Progenitor cell of endocrine pancreas (in vitro differentiated cells): ENCODE measurements at regions not wholly inside any gene's neighbourhood (a gene's known extent, or its start where the extent isn't known, plus 50 kb on each side); places are given as distances from the start of the nearest gene placed in this dataset.

Experiments
- DNase-seq: peaks from one replicate; pipeline ENCODE4 v3.0.0; 2021; ENCODE audit warnings: low spot score; ENCODE audit not compliant: unreplicated experiment
- H3K27ac Mint-ChIP-seq: 2 replicates; pipeline ENCODE4 v1.8.0; 2021; ENCODE audit warnings: mild to moderate bottlenecking, moderate library complexity, mixed read lengths
- H3K27me3 Mint-ChIP-seq: 2 replicates; pipeline ENCODE4 v1.8.0; 2021; ENCODE audit warnings: mixed read lengths
- H3K36me3 Mint-ChIP-seq: 2 replicates; pipeline ENCODE4 v1.8.0; 2022; ENCODE audit warnings: mixed read lengths; ENCODE audit not compliant: insufficient read depth
- H3K4me1 Mint-ChIP-seq: 2 replicates; pipeline ENCODE4 v1.8.0; 2021; ENCODE audit warnings: low read depth, mixed read lengths
- H3K4me3 Mint-ChIP-seq: 2 replicates; pipeline ENCODE4 v1.8.0; 2021; ENCODE audit warnings: low read depth, mild to moderate bottlenecking, moderate library complexity, mixed read lengths
- H3K9me3 Mint-ChIP-seq: 2 replicates; pipeline ENCODE4 v1.8.0; 2021; ENCODE audit warnings: low read depth, mixed read lengths
- TF ChIP-seq, protein P1 (sequence below): fragments of 200-600 bp; sonication (generic); IDR thresholded peaks from one replicate; pipeline ENCODE4 v1.5.0; 2021; ENCODE audit warnings: antibody characterized with exemption, mild to moderate bottlenecking; ENCODE audit not compliant: unreplicated experiment

GRCh38 chr6:163671791-163672190 is 257.3 kb downstream of the QKI start:
- TF ChIP-seq, protein P1, sequence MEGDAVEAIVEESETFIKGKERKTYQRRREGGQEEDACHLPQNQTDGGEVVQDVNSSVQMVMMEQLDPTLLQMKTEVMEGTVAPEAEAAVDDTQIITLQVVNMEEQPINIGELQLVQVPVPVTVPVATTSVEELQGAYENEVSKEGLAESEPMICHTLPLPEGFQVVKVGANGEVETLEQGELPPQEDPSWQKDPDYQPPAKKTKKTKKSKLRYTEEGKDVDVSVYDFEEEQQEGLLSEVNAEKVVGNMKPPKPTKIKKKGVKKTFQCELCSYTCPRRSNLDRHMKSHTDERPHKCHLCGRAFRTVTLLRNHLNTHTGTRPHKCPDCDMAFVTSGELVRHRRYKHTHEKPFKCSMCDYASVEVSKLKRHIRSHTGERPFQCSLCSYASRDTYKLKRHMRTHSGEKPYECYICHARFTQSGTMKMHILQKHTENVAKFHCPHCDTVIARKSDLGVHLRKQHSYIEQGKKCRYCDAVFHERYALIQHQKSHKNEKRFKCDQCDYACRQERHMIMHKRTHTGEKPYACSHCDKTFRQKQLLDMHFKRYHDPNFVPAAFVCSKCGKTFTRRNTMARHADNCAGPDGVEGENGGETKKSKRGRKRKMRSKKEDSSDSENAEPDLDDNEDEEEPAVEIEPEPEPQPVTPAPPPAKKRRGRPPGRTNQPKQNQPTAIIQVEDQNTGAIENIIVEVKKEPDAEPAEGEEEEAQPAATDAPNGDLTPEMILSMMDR: no peak
- H3K36me3 Mint-ChIP-seq: peaks cover 2% of the 10 kb centered on the region
- peaks cover 4% of the 10 kb centered on the region for H3K9me3 Mint-ChIP-seq

GRCh38 chr6:163671355-163671754 is 256.8 kb downstream of the QKI start:
- peaks cover 4% of the 10 kb centered on the region for H3K9me3 Mint-ChIP-seq
- H3K27me3 Mint-ChIP-seq: peaks cover 12% of the 10 kb centered on the region
- H3K27ac Mint-ChIP-seq: no peak overlapping the region
- H3K4me3 Mint-ChIP-seq: no peak overlapping the region
- H3K36me3 Mint-ChIP-seq: peaks cover 2% of the 10 kb centered on the region
- TF ChIP-seq, protein P1: no peak
- no peaks in the 10 kb centered on the region for H3K4me1 Mint-ChIP-seq
- DNase-seq: no peak

More at GRCh38 chr6:163671791-163672190, 257.3 kb downstream of the QKI start:
- H3K4me3 Mint-ChIP-seq: no peak overlapping the region
- H3K4me1 Mint-ChIP-seq: no peaks in the 10 kb centered on the region
- DNase-seq: no peak
- H3K27me3 Mint-ChIP-seq: peaks cover 12% of the 10 kb centered on the region
- H3K27ac Mint-ChIP-seq: no peak overlapping the region

- H3K27ac Mint-ChIP-seq: no peak overlapping the region
- peaks cover under 1% of the 10 kb centered on the region for H3K36me3 Mint-ChIP-seq
- TF ChIP-seq, protein P1: no peak
- no peak overlapping the region for H3K4me3 Mint-ChIP-seq
- no peak for DNase-seq
- H3K9me3 Mint-ChIP-seq: peaks cover 1% of the 10 kb centered on the region
- no peaks in the 10 kb centered on the region for H3K4me1 Mint-ChIP-seq
- peaks cover 12% of the 10 kb centered on the region for H3K27me3 Mint-ChIP-seq
Measured at GRCh38 chr6:163670336-163670735, 255.8 kb downstream of the QKI start.

GRCh38 chr6:163668061-163668426 is 253.5 kb downstream of the QKI start:
- no peak for DNase-seq
- no peaks in the 10 kb centered on the region for H3K36me3 Mint-ChIP-seq
- H3K27ac Mint-ChIP-seq: no peak overlapping the region
- no peaks in the 10 kb centered on the region for H3K4me1 Mint-ChIP-seq
- no peaks in the 10 kb centered on the region for H3K9me3 Mint-ChIP-seq
- TF ChIP-seq, protein P1: no peak
- H3K4me3 Mint-ChIP-seq: no peak overlapping the region
- peaks cover 10% of the 10 kb centered on the region for H3K27me3 Mint-ChIP-seq

DNA sequence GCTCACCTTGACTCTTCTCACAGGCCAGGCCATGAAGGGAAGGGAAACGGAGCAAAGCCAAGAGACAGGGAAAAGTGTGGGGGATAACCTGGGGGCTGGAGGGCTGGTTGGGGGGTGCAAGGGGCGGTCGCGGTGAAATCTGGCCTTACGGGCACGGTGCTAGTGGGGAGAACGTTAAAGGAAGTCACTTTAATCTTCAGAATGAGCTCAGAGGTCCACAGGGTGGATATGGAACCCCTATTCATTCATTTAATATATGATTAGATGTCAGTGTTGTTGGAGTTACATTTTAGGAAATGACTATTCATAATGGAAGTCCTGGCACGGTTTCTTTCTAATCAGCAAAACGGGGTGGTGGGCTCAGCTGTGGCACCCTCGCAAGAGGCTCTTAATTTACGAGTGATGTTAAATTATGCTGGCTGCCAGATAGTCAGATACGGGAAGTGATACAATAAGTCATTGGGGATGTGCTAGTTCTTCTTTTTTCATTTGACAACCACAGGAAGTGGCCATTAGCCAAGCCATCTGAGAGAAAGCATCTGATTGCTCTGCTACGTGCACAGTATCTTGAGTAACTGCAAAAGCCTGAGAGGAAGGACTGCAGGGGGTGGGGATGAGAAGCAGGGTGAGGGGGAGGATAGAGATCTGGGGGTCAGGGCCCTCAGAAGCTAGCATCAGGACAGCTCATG is 253.0 kb downstream of the QKI start:
- Mint-ChIP-seq H3K27me3 (peaks cover 10% of the 10 kb centered on the region), H3K4me3 (no peak overlapping the region), H3K4me1 (no peaks in the 10 kb centered on the region), H3K9me3 (no peaks in the 10 kb centered on the region), H3K36me3 (no peaks in the 10 kb centered on the region), H3K27ac (no peak overlapping the region)
- TF ChIP-seq, protein P1: no peak
- no peak for DNase-seq
